Mesenchymal stem cell (in vitro differentiated cells and primary cell): ENCODE measurements at regions not wholly inside any gene's neighbourhood (a gene's known extent, or its start where the extent isn't known, plus 50 kb on each side); places are given as distances from the start of the nearest gene placed in this dataset.

Source experiments
- DNase-seq: peaks from one replicate; pipeline ENCODE4 v3.0.0-alpha.2; 2013
- H2AFZ ChIP-seq: one replicate; pipeline ENCODE4 v1.6.1; 2013; ENCODE audit warnings: low read depth, mild to moderate bottlenecking, control low read depth, inconsistent platforms, low read length, moderate library complexity
- H2AK5ac ChIP-seq: 2 replicates; pipeline ENCODE4 v1.6.1; 2013; ENCODE audit warnings: low read length, moderate library complexity, mild to moderate bottlenecking, inconsistent platforms; ENCODE audit not compliant: severe bottlenecking
- H2BK120ac ChIP-seq: one replicate; pipeline ENCODE4 v1.6.1; 2013; ENCODE audit warnings: low read depth, mild to moderate bottlenecking, inconsistent platforms, low read length, moderate library complexity
- H2BK12ac ChIP-seq, 2 experiments: one replicate each; pipeline ENCODE4 v1.6.1; 2013; ENCODE audit warnings: inconsistent platforms in 2 of 2, low read length in 2 of 2, mild to moderate bottlenecking in 2 of 2, moderate library complexity in 2 of 2, control low read depth in 1 of 2
- H2BK15ac ChIP-seq: one replicate; pipeline ENCODE4 v1.6.1; 2013; ENCODE audit warnings: mild to moderate bottlenecking, low read depth, inconsistent platforms; ENCODE audit not compliant: poor library complexity, severe bottlenecking
- H2BK5ac ChIP-seq: 2 replicates; pipeline ENCODE4 v1.6.1; 2013; ENCODE audit warnings: low read depth, mild to moderate bottlenecking, low read length, control low read depth, inconsistent platforms; ENCODE audit not compliant: poor library complexity, severe bottlenecking
- H3K14ac ChIP-seq, 2 experiments: one replicate each; pipeline ENCODE4 v1.6.1; 2013; ENCODE audit warnings: inconsistent platforms in 2 of 2, low read length in 2 of 2, control low read depth in 1 of 2, mild to moderate bottlenecking in 1 of 2, moderate library complexity in 1 of 2
- H3K18ac ChIP-seq, 2 experiments: one replicate each; pipeline ENCODE4 v1.6.1; 2013; ENCODE audit warnings: inconsistent platforms in 2 of 2, low read length in 2 of 2, control low read depth in 1 of 2, low read depth in 1 of 2, mild to moderate bottlenecking in 1 of 2
- H3K23ac ChIP-seq, 2 experiments: one replicate each; pipeline ENCODE4 v1.6.1; 2013; ENCODE audit warnings: inconsistent platforms in 2 of 2, low read length in 2 of 2, mild to moderate bottlenecking in 2 of 2, moderate library complexity in 2 of 2, control low read depth in 1 of 2
- H3K27ac ChIP-seq: 2 replicates; pipeline ENCODE4 v1.5.1; 2013; ENCODE audit warnings: mild to moderate bottlenecking, moderate library complexity, low read length, control low read depth, inconsistent platforms; ENCODE audit not compliant: poor library complexity, severe bottlenecking
- H3K27me3 ChIP-seq, 2 experiments: 2 replicates each; pipeline versions ENCODE4 v1.6.1 to v1.7.0; 2013; ENCODE audit warnings: low read length in 2 of 2, mild to moderate bottlenecking in 2 of 2, moderate library complexity in 2 of 2, control low read depth in 1 of 2, inconsistent platforms in 1 of 2; ENCODE audit not compliant: control insufficient read depth in 1 of 2, insufficient read depth in 1 of 2
- H3K36me3 ChIP-seq, 2 experiments: 2 replicates each; pipeline versions ENCODE4 v1.6.1 to v1.7.0; 2013; ENCODE audit warnings: low read length in 2 of 2, control low read depth in 1 of 2, inconsistent platforms in 1 of 2, low read depth in 1 of 2, mild to moderate bottlenecking in 1 of 2; ENCODE audit not compliant: insufficient read depth in 2 of 2, control insufficient read depth in 1 of 2
- H3K4ac ChIP-seq, 2 experiments: one replicate each; pipeline ENCODE4 v1.6.1; 2013; ENCODE audit warnings: inconsistent platforms in 2 of 2, low read length in 2 of 2, mild to moderate bottlenecking in 2 of 2, moderate library complexity in 2 of 2, control low read depth in 1 of 2, low read depth in 1 of 2
- H3K4me1 ChIP-seq: 2 replicates; pipeline ENCODE4 v1.6.1; 2013; ENCODE audit warnings: low read depth, low read length, control low read depth; ENCODE audit not compliant: control insufficient read depth, insufficient read depth
- H3K4me2 ChIP-seq: 2 replicates; pipeline ENCODE4 v1.6.1; 2013; ENCODE audit warnings: low read length, mild to moderate bottlenecking, inconsistent platforms; ENCODE audit not compliant: poor library complexity, severe bottlenecking
- H3K4me3 ChIP-seq, 2 experiments: 2 replicates each; pipeline versions ENCODE4 v1.5.1 to v1.7.0; 2013; ENCODE audit warnings: low read length in 2 of 2, mild to moderate bottlenecking in 2 of 2, control low read depth in 1 of 2, low read depth in 1 of 2; ENCODE audit not compliant: insufficient read depth in 1 of 2
- H3K79me1 ChIP-seq: replicated peaks from 2 replicates; pipeline ENCODE4 v1.6.1; 2013; ENCODE audit warnings: mild to moderate bottlenecking, control low read depth, low read length, inconsistent platforms; ENCODE audit not compliant: poor library complexity, severe bottlenecking
- H3K9ac ChIP-seq: 2 replicates; pipeline ENCODE4 v1.7.0; 2013; ENCODE audit warnings: mild to moderate bottlenecking, low read length, moderate library complexity
- H3K9me3 ChIP-seq: 2 replicates; pipeline ENCODE4 v1.7.0; 2013; ENCODE audit warnings: mild to moderate bottlenecking, low read length; ENCODE audit not compliant: control insufficient read depth
- H4K8ac ChIP-seq: one replicate; pipeline ENCODE4 v1.6.1; 2013; ENCODE audit warnings: inconsistent platforms, mild to moderate bottlenecking, low read length, moderate library complexity
- H4K91ac ChIP-seq: one replicate; pipeline ENCODE4 v1.6.1; 2013; ENCODE audit warnings: mild to moderate bottlenecking, low read length, inconsistent platforms
- WGBS: methylation state at CpG from one replicate; pipeline ENCODE4 v1.1.7; 2013; ENCODE audit warnings: mixed read lengths; 5-methylcytosine and 5-hydroxymethylcytosine counted together

- H3K23ac ChIP-seq, result no peak overlapping the region
Observed at GRCh38 chr16:27123795-27124409, 57.2 kb downstream of the C16orf82 start.

GRCh38 chr16:27127308-27127707 is 60.6 kb downstream of the C16orf82 start:
- peak; percentile 17 for DNase-seq
- H3K36me3 ChIP-seq, result no peaks in the 10 kb centered on the region
- no peak overlapping the region for H2AFZ ChIP-seq
- H3K4me3 ChIP-seq, result no peak overlapping the region
- H3K23ac ChIP-seq, result no peak overlapping the region
- H3K27me3 ChIP-seq, result no peaks in the 10 kb centered on the region
- no peak overlapping the region for H3K27ac ChIP-seq
- peaks cover 18% of the 10 kb centered on the region for H3K9me3 ChIP-seq
- H3K18ac ChIP-seq, result no peak overlapping the region
- no peak overlapping the region for H3K4ac ChIP-seq
- H2BK15ac ChIP-seq, result no peak overlapping the region
- H3K9ac ChIP-seq, result no peak overlapping the region
- no peak overlapping the region for H2BK5ac ChIP-seq
- no peak overlapping the region for H3K4me2 ChIP-seq
- no peak overlapping the region for H2BK12ac ChIP-seq
- no peaks in the 10 kb centered on the region for H3K79me1 ChIP-seq
- H4K91ac ChIP-seq, result no peak overlapping the region
- H3K4me1 ChIP-seq, result no peaks in the 10 kb centered on the region
- H2BK120ac ChIP-seq, result no peak overlapping the region
- H3K14ac ChIP-seq, result no peak overlapping the region
- H2AK5ac ChIP-seq, result no peak overlapping the region
- H4K8ac ChIP-seq, result no peak overlapping the region

More at GRCh38 chr16:27123795-27124409, 57.2 kb downstream of the C16orf82 start:
- Histone ChIP-seq H2AK5ac (no peak overlapping the region), H3K18ac (no peak overlapping the region), H4K8ac (no peak overlapping the region), H2BK120ac (no peak overlapping the region), H3K4ac (no peak overlapping the region), H4K91ac (no peak overlapping the region), H3K27me3 (no peaks in the 10 kb centered on the region), H3K4me2 (no peak overlapping the region), H3K36me3 (no peaks in the 10 kb centered on the region), H3K14ac (no peak overlapping the region), H2BK15ac (no peak overlapping the region), H3K4me3 (no peak overlapping the region), H3K79me1 (no peaks in the 10 kb centered on the region), H2AFZ (no peak overlapping the region), H2BK12ac (no peak overlapping the region), H3K27ac (no peak overlapping the region), H3K9me3 (peaks cover 9% of the 10 kb centered on the region), H2BK5ac (no peak overlapping the region), H3K4me1 (no peaks in the 10 kb centered on the region), H3K9ac (no peak overlapping the region)
- no peak for DNase-seq
- 67% methylated on average over 7 of the region's 7 CpGs for whole genome bisulfite sequencing

- H3K4me3 ChIP-seq, result no peak overlapping the region
- no peak overlapping the region for H3K9ac ChIP-seq
- no peak overlapping the region for H2BK120ac ChIP-seq
- H3K4ac ChIP-seq, result no peak overlapping the region
- no peak overlapping the region for H3K4me2 ChIP-seq
- WGBS, result 86% methylated on average over 2 of the region's 2 CpGs
- H3K36me3 ChIP-seq, result no peaks in the 10 kb centered on the region
- H2BK5ac ChIP-seq, result no peak overlapping the region
- no peaks in the 10 kb centered on the region for H3K27me3 ChIP-seq
- H3K14ac ChIP-seq, result no peak overlapping the region
- H2AK5ac ChIP-seq, result no peak overlapping the region
- H2BK12ac ChIP-seq, result no peak overlapping the region
- H3K9me3 ChIP-seq, result peaks cover 14% of the 10 kb centered on the region
- H3K4me1 ChIP-seq, result no peaks in the 10 kb centered on the region
- no peak overlapping the region for H3K27ac ChIP-seq
- H4K8ac ChIP-seq, result no peak overlapping the region
- H2BK15ac ChIP-seq, result no peak overlapping the region
- H3K23ac ChIP-seq, result no peak overlapping the region
- H2AFZ ChIP-seq, result no peak overlapping the region
- no peak overlapping the region for H3K18ac ChIP-seq
- H3K79me1 ChIP-seq, result no peaks in the 10 kb centered on the region
- no peak overlapping the region for H4K91ac ChIP-seq
- DNase-seq, result no peak
Observed at GRCh38 chr16:27129401-27129800, 62.7 kb downstream of the C16orf82 start.

- Histone ChIP-seq H3K4ac (no peak overlapping the region), H3K14ac (no peak overlapping the region), H2BK120ac (no peak overlapping the region), H4K8ac (no peak overlapping the region), H3K4me2 (no peak overlapping the region), H2BK5ac (no peak overlapping the region), H3K79me1 (no peaks in the 10 kb centered on the region), H3K4me1 (no peaks in the 10 kb centered on the region), H4K91ac (no peak overlapping the region), H3K9me3 (no peaks in the 10 kb centered on the region), H3K27me3 (peaks cover 0 to 26% of the 10 kb centered on the region in 2 experiments), H2AFZ (no peak overlapping the region), H3K18ac (no peak overlapping the region), H3K23ac (no peak overlapping the region), H3K4me3 (no peak overlapping the region), H3K27ac (no peak overlapping the region), H3K36me3 (no peaks in the 10 kb centered on the region), H2AK5ac (no peak overlapping the region), H2BK12ac (no peak overlapping the region), H2BK15ac (no peak overlapping the region), H3K9ac (no peak overlapping the region)
- 73% methylated on average over 5 of the region's 5 CpGs for WGBS
- no peak for DNase-seq
Observed at GRCh38 chr16:27138257-27138656, 65.1 kb upstream of the KDM8 start.
